ENCODE measurements at regions not wholly inside any gene's neighbourhood (a gene's known extent, or its start where the extent isn't known, plus 50 kb on each side); places are given as distances from the start of the nearest gene placed in this dataset.

DNA sequence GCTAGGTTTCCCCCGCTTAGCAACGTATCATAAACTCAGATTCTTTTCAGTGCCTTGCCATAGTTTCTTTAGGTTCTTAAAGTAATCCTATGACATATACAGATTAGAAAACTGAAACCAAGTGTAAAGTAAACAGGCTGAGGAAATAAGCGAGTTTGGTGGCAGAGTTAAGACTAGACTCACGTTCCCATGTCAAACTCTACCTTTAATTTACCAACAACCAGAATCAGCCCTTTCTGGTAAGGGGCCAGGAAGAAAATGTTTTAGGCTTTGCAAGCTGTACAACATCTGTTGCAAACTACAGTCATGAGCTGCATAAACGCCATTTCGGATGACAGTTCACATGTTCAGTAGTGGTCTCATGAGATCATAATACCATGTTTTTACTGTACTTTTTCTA is 128.0 kb upstream of the PRICKLE2 start:
- no peak for TF ChIP-seq CTCF (conservative IDR thresholded peaks at IDR 0.05; ENCODE audit: low read length)
- peak; percentile 66 for DNase-seq (ENCODE audit: low read depth)
- H3K4me3 ChIP-seq (ENCODE audit: low read length): no peak overlapping the region

DNA sequence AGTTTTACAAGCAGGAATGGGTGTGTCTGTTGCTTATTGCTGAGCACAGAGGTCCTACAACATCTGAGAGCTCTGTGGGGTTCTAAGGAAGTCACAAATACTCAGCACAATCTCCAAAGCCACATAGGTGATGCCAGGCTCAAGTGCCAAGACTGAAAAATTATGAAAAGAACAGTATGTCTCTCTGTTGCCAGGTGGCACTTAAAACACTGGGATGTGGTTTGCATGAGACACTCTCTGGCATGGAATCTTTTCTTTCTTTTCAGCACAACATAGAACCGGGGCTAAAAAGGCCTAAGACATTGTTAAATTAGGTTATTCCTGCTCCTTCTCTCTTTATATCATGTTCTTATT is 127.3 kb upstream of the PRICKLE2 start:
- DNase-seq (ENCODE audit: low read depth): peak; percentile 42
- no peak for TF ChIP-seq CTCF (conservative IDR thresholded peaks at IDR 0.05; ENCODE audit: low read length)
- H3K4me3 ChIP-seq (ENCODE audit: low read length): no peak overlapping the region

GRCh38 chr3:64351713-64352638 is 126.7 kb upstream of the PRICKLE2 start:
- TF ChIP-seq CTCF (conservative IDR thresholded peaks at IDR 0.05; ENCODE audit: low read length): no peak
- H3K4me3 ChIP-seq (ENCODE audit: low read length): no peak overlapping the region

GRCh38 chr3:64349551-64349950 is 124.3 kb upstream of the PRICKLE2 start:
- TF ChIP-seq CTCF (conservative IDR thresholded peaks at IDR 0.05; ENCODE audit: low read length): no peak
- DNase-seq (ENCODE audit: low read depth): no peak
- no peak overlapping the region for H3K4me3 ChIP-seq (ENCODE audit: low read length)

More at GRCh38 chr3:64351713-64352638, 126.7 kb upstream of the PRICKLE2 start:
- peak; percentile 49 for DNase-seq (ENCODE audit: low read depth)

DNA sequence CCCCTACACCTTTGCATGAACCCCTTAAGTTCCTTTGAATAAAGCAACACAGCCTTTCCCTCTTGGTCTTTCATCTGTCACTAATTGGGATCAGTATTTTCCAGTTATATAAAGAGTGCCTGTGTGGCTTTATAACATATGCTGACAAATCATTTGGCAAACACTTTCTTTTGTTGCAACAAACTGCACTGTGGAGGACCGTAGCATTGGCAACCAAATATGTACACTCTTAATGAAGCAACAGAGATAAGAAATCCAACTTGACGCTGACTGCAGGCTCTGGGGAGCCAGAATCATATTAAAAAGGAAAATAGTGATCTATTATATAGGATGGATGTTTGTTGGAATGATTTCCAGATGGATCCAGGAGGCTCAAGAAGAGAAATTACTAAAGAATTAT is 120.1 kb upstream of the PRICKLE2 start:
- no peak overlapping the region for H3K4me3 ChIP-seq (ENCODE audit: low read length)
- no peak for TF ChIP-seq CTCF (conservative IDR thresholded peaks at IDR 0.05; ENCODE audit: low read length)
- DNase-seq (ENCODE audit: low read depth): peak; percentile 95

- DNase-seq (ENCODE audit: low read depth): peak; percentile 77
- no peak overlapping the region for H3K4me3 ChIP-seq (ENCODE audit: low read length)
- TF ChIP-seq CTCF (conservative IDR thresholded peaks at IDR 0.05; ENCODE audit: low read length): no peak
These were observed 119.5 kb upstream of the PRICKLE2 start for GRCh38 chr3:64344721-64345207.
